Esophagus (tissue), 2 donors: ENCODE measurements at regions not wholly inside any gene's neighbourhood (a gene's known extent, or its start where the extent isn't known, plus 50 kb on each side); places are given as distances from the start of the nearest gene placed in this dataset.

Experiments
- H3K27ac ChIP-seq, 2 donors: one replicate each; pipeline ENCODE4 v1.5.1; 2013; ENCODE audit warnings: low read depth in 2 of 2, mild to moderate bottlenecking in 2 of 2, inconsistent platforms in 1 of 2, low read length in 1 of 2, moderate library complexity in 1 of 2
- H3K27me3 ChIP-seq, 2 donors: one replicate each; pipeline ENCODE4 v1.6.1; 2013; ENCODE audit warnings: low read length in 2 of 2, control low read depth in 1 of 2, mild to moderate bottlenecking in 1 of 2; ENCODE audit not compliant: insufficient read depth in 2 of 2, control insufficient read depth in 1 of 2
- H3K36me3 ChIP-seq, 2 donors: one replicate each; pipeline ENCODE4 v1.6.1; 2013; ENCODE audit warnings: low read length in 1 of 2; ENCODE audit not compliant: control insufficient read depth in 2 of 2, insufficient read depth in 2 of 2
- H3K4me1 ChIP-seq, 2 donors: one replicate each; pipeline ENCODE4 v1.6.1; 2013; ENCODE audit warnings: low read length in 1 of 2; ENCODE audit not compliant: control insufficient read depth in 2 of 2, insufficient read depth in 2 of 2
- H3K4me3 ChIP-seq, 2 donors: one replicate each; pipeline ENCODE4 v1.5.1; 2013; ENCODE audit warnings: low read length in 2 of 2, mild to moderate bottlenecking in 2 of 2, low read depth in 1 of 2, moderate library complexity in 1 of 2
- H3K9me3 ChIP-seq, 2 donors: one replicate each; pipeline ENCODE4 v1.6.1; 2013; ENCODE audit warnings: mild to moderate bottlenecking in 2 of 2, low read depth in 1 of 2, low read length in 1 of 2, moderate library complexity in 1 of 2; ENCODE audit not compliant: control insufficient read depth in 2 of 2, insufficient read depth in 1 of 2
- WGBS, 2 donors: extraction: QIAGEN DNeasy Blood & Tissue Kit; methylation state at CpG; one replicate each; pipeline ENCODE4 v1.1.7; 2013; 5-methylcytosine and 5-hydroxymethylcytosine counted together
- donor health status: healthy with polysubstance abuse.
- donor health status: Bipolar disorder and iron deficiency.

DNA sequence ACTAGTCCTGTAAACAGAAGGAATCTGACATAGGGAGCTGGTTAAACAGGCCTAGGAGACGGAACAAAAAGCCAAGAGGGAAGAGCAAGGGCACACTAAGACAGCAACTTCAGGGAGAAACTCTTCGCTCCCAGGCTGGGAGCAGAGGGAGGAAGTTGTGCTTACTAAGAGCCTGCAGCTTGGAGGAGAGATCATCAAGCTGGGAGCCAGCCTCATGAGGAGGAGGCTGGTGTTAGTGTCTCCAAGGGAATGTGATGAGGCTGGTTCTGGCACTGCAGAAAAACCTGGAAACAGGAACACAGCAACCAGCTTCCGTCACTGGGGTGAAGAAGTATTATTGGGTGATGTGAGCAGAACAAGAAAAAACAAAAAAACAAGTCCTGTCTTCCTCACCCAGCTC is 1027.3 kb downstream of the UQCRFS1 start:
- 61 to 64% methylated on average over 3 of the region's 3 CpGs for WGBS, 2 donors
- Histone ChIP-seq H3K27me3 (no peaks in the 10 kb centered on the region), H3K27ac (no peak overlapping the region), H3K4me3 (no peak overlapping the region), H3K4me1 (no peaks in the 10 kb centered on the region), H3K36me3 (no peaks in the 10 kb centered on the region), H3K9me3 (peaks cover 5 to 7% of the 10 kb centered on the region in 2 donors)

- H3K36me3 ChIP-seq = no peaks in the 10 kb centered on the region
- H3K4me1 ChIP-seq = no peaks in the 10 kb centered on the region
- peaks cover 4 to 5% of the 10 kb centered on the region in 2 donors for H3K9me3 ChIP-seq
- no peak overlapping the region for H3K4me3 ChIP-seq
- no peaks in the 10 kb centered on the region for H3K27me3 ChIP-seq
- no peak overlapping the region for H3K27ac ChIP-seq
These were observed 1028.0 kb downstream of the UQCRFS1 start for GRCh38 chr19:28184997-28185396.

- H3K36me3 ChIP-seq = no peaks in the 10 kb centered on the region
- no peak overlapping the region for H3K27ac ChIP-seq
- no peaks in the 10 kb centered on the region for H3K27me3 ChIP-seq
- H3K4me3 ChIP-seq = no peak overlapping the region
- peaks cover 7 to 8% of the 10 kb centered on the region in 2 donors for H3K9me3 ChIP-seq
- no peaks in the 10 kb centered on the region for H3K4me1 ChIP-seq
- 0 to 10% methylated on average over 1 of the region's 1 CpG for WGBS, 2 donors
These were observed 1036.8 kb downstream of the UQCRFS1 start for GRCh38 chr19:28176193-28176592.

GRCh38 chr19:28171983-28172382 is 1041.0 kb downstream of the UQCRFS1 start:
- Histone ChIP-seq H3K36me3 (no peaks in the 10 kb centered on the region), H3K27ac (no peak overlapping the region), H3K4me1 (no peaks in the 10 kb centered on the region), H3K9me3 (peaks cover 5 to 7% of the 10 kb centered on the region in 2 donors), H3K27me3 (no peaks in the 10 kb centered on the region), H3K4me3 (no peak overlapping the region)
- 81 to 86% methylated on average over 8 of the region's 8 CpGs for WGBS, 2 donors

DNA sequence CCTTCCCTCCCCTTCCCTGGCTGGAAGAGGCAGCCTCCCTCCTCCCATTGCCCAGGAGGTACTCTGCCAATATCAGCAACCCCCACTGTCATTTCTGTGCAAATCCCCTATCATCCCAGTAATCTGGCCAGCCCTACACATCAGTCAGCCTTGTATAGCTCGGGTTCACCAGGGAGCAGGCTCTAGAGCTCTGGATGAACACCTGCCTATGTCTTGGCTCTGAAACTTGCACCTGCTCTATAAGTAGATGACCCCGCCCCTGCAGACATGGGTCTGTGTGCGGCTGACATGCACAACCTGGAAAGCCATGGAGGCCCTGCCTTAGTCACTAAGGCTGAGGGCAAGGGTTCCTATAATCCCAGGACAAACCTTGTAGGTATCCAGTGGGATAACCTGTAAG is 1042.9 kb downstream of the UQCRFS1 start:
- Histone ChIP-seq H3K4me1 (no peaks in the 10 kb centered on the region), H3K27me3 (no peaks in the 10 kb centered on the region), H3K27ac (no peak overlapping the region), H3K9me3 (peaks cover 6 to 10% of the 10 kb centered on the region in 2 donors), H3K4me3 (no peak overlapping the region), H3K36me3 (no peaks in the 10 kb centered on the region)
- WGBS, 2 donors = 53 to 56% methylated on average over 3 of the region's 3 CpGs

DNA sequence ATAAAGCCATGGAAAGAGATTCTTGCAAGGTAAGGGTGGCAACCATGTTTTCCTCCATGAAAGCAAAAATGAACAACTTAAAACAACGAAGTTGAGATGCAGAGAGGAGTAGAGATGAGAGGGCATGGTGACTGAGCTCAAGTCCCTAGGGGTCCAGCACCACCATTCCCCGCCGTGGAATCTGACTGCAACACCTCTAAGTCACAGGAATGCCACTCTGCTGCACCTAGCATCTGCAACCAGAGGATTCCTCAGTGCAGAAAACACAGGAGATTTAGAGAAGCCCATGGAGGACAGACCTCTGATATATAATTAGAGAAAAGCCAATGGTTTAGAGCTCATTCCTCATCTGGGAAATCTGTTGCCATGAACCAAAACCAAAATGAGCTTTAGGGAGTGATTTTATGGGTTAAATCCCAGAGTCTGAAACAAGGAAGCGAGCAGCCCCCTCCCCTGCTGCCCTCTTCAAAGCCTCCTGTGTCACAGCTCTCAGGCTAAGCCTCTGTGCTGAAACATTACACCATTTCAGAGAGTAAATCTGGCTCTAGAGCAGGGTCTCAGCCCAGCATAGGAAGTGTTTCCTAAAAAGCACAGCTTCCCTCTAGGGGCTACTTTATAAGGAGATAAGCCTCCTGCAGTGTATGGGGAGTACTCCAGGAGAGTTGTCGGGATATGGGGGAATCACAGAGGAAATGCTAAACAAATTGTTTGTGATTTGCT is 1043.6 kb downstream of the UQCRFS1 start:
- peaks cover 6 to 10% of the 10 kb centered on the region in 2 donors for H3K9me3 ChIP-seq
- 17 to 19% methylated on average over 5 of the region's 5 CpGs for WGBS, 2 donors
- no peaks in the 10 kb centered on the region for H3K4me1 ChIP-seq
- no peak overlapping the region for H3K27ac ChIP-seq
- no peaks in the 10 kb centered on the region for H3K36me3 ChIP-seq
- H3K27me3 ChIP-seq = no peaks in the 10 kb centered on the region
- H3K4me3 ChIP-seq = no peak overlapping the region

- Histone ChIP-seq H3K27me3 (no peaks in the 10 kb centered on the region), H3K4me3 (no peak overlapping the region), H3K4me1 (no peaks in the 10 kb centered on the region), H3K27ac (no peak overlapping the region), H3K9me3 (peaks cover 6 to 10% of the 10 kb centered on the region in 2 donors), H3K36me3 (no peaks in the 10 kb centered on the region)
- WGBS, 2 donors = 49 to 51% methylated on average over 2 of the region's 2 CpGs
These were observed 1044.4 kb downstream of the UQCRFS1 start for GRCh38 chr19:28168557-28168956.

DNA sequence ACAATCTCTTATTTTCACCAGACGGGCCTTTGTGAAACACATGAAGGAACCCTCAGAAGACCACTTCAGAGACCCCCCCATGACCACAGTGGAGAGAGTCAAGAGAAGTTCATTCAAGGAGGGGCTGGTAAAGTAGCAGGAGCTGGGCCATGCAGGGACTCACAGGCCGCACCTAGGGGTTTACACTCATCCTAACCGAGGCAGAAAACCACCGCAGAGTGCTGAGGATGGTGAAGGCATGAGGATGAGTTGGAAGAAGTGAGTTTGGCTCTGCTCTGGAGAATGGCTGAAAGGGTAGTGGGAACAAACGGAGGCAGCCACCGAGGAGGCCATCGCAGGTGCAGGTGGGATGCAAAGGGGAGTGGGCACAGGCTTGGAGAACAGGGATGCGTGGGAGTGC is 1046.9 kb downstream of the UQCRFS1 start:
- Histone ChIP-seq H3K4me1 (no peaks in the 10 kb centered on the region), H3K27me3 (no peaks in the 10 kb centered on the region), H3K4me3 (no peak overlapping the region), H3K9me3 (peaks cover 5% of the 10 kb centered on the region in 2 donors), H3K27ac (no peak overlapping the region), H3K36me3 (no peaks in the 10 kb centered on the region)
- WGBS, 2 donors = 89 to 91% methylated on average over 8 of the region's 8 CpGs

DNA sequence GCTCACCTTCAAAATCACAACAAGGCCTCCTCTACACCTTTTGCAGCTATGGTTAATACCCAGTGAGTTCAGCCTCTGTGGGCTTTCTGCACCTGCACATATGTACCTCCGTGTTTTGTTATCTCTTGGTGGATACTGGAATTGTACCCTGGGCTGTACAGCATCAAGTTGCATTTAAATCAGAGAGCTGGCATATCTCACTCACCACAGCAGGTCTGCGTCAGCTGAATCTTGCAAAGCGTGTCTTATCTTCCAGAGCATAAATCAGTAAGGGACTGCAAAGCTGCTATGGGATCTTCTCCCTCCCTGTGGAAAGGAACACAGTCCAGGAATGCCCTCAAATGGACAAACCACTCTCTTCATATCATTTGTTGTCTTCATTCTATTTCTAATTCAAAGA is 1048.7 kb downstream of the UQCRFS1 start:
- no peak overlapping the region for H3K27ac ChIP-seq
- no peaks in the 10 kb centered on the region for H3K36me3 ChIP-seq
- 70 to 82% methylated on average over 3 of the region's 3 CpGs for WGBS, 2 donors
- H3K27me3 ChIP-seq = no peaks in the 10 kb centered on the region
- H3K4me3 ChIP-seq = no peak overlapping the region
- no peaks in the 10 kb centered on the region for H3K4me1 ChIP-seq
- H3K9me3 ChIP-seq = peaks cover 3 to 6% of the 10 kb centered on the region in 2 donors

DNA sequence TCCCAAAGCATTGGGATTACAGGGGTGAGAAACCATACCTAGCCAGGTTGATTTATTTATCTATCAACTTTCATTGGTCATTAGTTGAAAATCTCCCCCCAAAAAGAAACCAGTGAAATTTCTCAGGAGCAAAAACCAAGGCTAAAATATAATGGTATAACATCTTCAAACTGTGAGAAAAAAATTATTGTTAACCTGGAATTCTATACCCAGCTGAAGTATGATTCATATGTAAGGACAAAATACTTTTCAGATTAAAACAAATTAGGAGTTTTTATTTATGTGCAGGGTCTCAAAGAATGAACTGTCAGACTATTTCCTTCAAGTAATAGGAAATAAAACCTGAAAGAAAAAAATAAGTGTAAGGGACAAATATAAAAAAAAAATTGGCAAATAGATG is 1053.9 kb downstream of the UQCRFS1 start:
- Histone ChIP-seq H3K4me1 (no peaks in the 10 kb centered on the region), H3K4me3 (no peak overlapping the region), H3K9me3 (peaks cover 0 to 3% of the 10 kb centered on the region in 2 donors), H3K27ac (no peak overlapping the region), H3K27me3 (no peaks in the 10 kb centered on the region), H3K36me3 (no peaks in the 10 kb centered on the region)
